22Rv1 (cell line): ENCODE measurements at regions not wholly inside any gene's neighbourhood (a gene's known extent, or its start where the extent isn't known, plus 50 kb on each side); places are given as distances from the start of the nearest gene placed in this dataset.

ENCODE experiments used
- ZFX ChIP-seq: fragments of 450-650 bp; IDR thresholded peaks from 2 replicates; pipeline ENCODE4 v1.6.1; 2017; ENCODE audit warnings: antibody characterized with exemption, borderline replicate concordance
- TF ChIP-seq, protein P1 (sequence below): fragments of 450-650 bp; IDR thresholded peaks from 2 replicates; pipeline ENCODE4 v1.5.1; 2017; ENCODE audit warnings: mild to moderate bottlenecking

DNA sequence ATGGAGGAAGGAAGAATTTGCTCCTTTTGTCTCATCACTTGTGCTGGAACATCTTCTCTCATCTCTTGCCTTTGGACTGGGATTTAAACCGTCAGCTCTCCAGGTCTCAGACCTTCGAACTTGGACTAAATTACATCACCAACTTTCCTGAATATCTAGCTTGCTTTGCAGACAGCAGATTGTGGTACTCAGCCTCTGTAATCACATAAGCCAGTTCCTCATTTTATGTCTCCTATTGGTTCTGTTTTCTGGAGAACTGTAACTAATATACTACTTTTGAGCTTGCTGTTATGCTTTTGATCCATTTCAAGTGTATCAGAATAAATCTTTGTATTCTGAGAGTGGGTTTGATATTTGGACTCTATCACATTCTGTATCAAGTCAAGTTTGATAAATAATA lies 164.3 kb upstream of the VEPH1 start:
- TF ChIP-seq, protein P1, sequence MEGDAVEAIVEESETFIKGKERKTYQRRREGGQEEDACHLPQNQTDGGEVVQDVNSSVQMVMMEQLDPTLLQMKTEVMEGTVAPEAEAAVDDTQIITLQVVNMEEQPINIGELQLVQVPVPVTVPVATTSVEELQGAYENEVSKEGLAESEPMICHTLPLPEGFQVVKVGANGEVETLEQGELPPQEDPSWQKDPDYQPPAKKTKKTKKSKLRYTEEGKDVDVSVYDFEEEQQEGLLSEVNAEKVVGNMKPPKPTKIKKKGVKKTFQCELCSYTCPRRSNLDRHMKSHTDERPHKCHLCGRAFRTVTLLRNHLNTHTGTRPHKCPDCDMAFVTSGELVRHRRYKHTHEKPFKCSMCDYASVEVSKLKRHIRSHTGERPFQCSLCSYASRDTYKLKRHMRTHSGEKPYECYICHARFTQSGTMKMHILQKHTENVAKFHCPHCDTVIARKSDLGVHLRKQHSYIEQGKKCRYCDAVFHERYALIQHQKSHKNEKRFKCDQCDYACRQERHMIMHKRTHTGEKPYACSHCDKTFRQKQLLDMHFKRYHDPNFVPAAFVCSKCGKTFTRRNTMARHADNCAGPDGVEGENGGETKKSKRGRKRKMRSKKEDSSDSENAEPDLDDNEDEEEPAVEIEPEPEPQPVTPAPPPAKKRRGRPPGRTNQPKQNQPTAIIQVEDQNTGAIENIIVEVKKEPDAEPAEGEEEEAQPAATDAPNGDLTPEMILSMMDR, result no peak
- no peak for TF ChIP-seq ZFX
